Neuronal stem cell (in vitro differentiated cells): ENCODE measurements at regions not wholly inside any gene's neighbourhood (a gene's known extent, or its start where the extent isn't known, plus 50 kb on each side); places are given as distances from the start of the nearest gene placed in this dataset.

Experiments used
- DNase-seq: peaks from one replicate; pipeline ENCODE4 v3.0.0-alpha.2; 2013; ENCODE audit warnings: low spot score
- H2AFZ ChIP-seq: one replicate; pipeline ENCODE4 v1.6.1; 2013; ENCODE audit warnings: mild to moderate bottlenecking, low read length, inconsistent platforms
- H2AK5ac ChIP-seq: 2 replicates; pipeline ENCODE4 v1.6.1; 2013; ENCODE audit warnings: low read depth, mild to moderate bottlenecking, inconsistent platforms, low read length, moderate library complexity, mixed read lengths
- H2BK120ac ChIP-seq: 2 replicates; pipeline ENCODE4 v1.6.1; 2013; ENCODE audit warnings: low read depth, mild to moderate bottlenecking, inconsistent platforms, low read length, moderate library complexity, mixed read lengths
- H2BK12ac ChIP-seq: one replicate; pipeline ENCODE4 v1.6.1; 2013; ENCODE audit warnings: low read length, inconsistent platforms
- H2BK15ac ChIP-seq: 2 replicates; pipeline ENCODE4 v1.6.1; 2013; ENCODE audit warnings: mild to moderate bottlenecking, low read length, inconsistent platforms, mixed read lengths
- H2BK5ac ChIP-seq: one replicate; pipeline ENCODE4 v1.6.1; 2013; ENCODE audit warnings: inconsistent platforms, mild to moderate bottlenecking, low read length, moderate library complexity
- H3K14ac ChIP-seq: one replicate; pipeline ENCODE4 v1.6.1; 2013; ENCODE audit warnings: low read length, inconsistent platforms
- H3K18ac ChIP-seq: 2 replicates; pipeline ENCODE4 v1.6.1; 2013; ENCODE audit warnings: low read length, inconsistent platforms
- H3K23ac ChIP-seq: 2 replicates; pipeline ENCODE4 v1.6.1; 2013; ENCODE audit warnings: low read depth, mild to moderate bottlenecking, mixed read lengths, low read length, inconsistent platforms; ENCODE audit not compliant: poor library complexity
- H3K27ac ChIP-seq: replicated peaks from 3 replicates; pipeline ENCODE4 v1.5.1; 2013; ENCODE audit warnings: low read length, inconsistent platforms
- H3K27me3 ChIP-seq, 3 experiments: 2 replicates each; pipeline ENCODE4 v1.6.1; 2013; ENCODE audit warnings: low read length in 3 of 3, mild to moderate bottlenecking in 2 of 3, inconsistent platforms in 1 of 3, low read depth in 1 of 3, mixed read lengths in 1 of 3, moderate library complexity in 1 of 3; ENCODE audit not compliant: control insufficient read depth in 3 of 3, insufficient read depth in 3 of 3
- H3K36me3 ChIP-seq, 2 donors: replicated peaks in 1 of 2; 2 replicates each; pipeline ENCODE4 v1.6.1; 2013; ENCODE audit warnings: low read length in 2 of 2; ENCODE audit not compliant: control insufficient read depth in 2 of 2, insufficient read depth in 2 of 2
- H3K4ac ChIP-seq: 2 replicates; pipeline ENCODE4 v1.6.1; 2013; ENCODE audit warnings: inconsistent platforms, mild to moderate bottlenecking, low read length, moderate library complexity
- H3K4me1 ChIP-seq, 2 donors: 1 replicate in 1 of 2; 2 replicates in 1 of 2; pipeline ENCODE4 v1.6.1; 2013; ENCODE audit warnings: low read length in 2 of 2, low read depth in 1 of 2; ENCODE audit not compliant: control insufficient read depth in 2 of 2, insufficient read depth in 1 of 2
- H3K4me2 ChIP-seq: one replicate; pipeline ENCODE4 v1.6.1; 2013; ENCODE audit warnings: mild to moderate bottlenecking, low read length, inconsistent platforms; ENCODE audit not compliant: insufficient read depth, poor library complexity, severe bottlenecking
- H3K4me3 ChIP-seq, 2 donors: 2 replicates each; pipeline ENCODE4 v1.5.1; 2013; ENCODE audit warnings: low read length in 2 of 2, mild to moderate bottlenecking in 2 of 2, inconsistent platforms in 1 of 2, moderate library complexity in 1 of 2
- H3K79me1 ChIP-seq: one replicate; pipeline ENCODE4 v1.6.1; 2013; ENCODE audit warnings: low read depth, mild to moderate bottlenecking, inconsistent platforms, low read length, moderate library complexity
- H3K9ac ChIP-seq: one replicate; pipeline ENCODE4 v1.6.1; 2013; ENCODE audit warnings: mild to moderate bottlenecking, low read depth, low read length, inconsistent platforms; ENCODE audit not compliant: poor library complexity
- H3K9me3 ChIP-seq, 2 donors: replicated peaks in 1 of 2; 2 replicates each; pipeline versions ENCODE3 to v1.6.1; 2013; ENCODE audit warnings: low read length in 2 of 2, mild to moderate bottlenecking in 2 of 2, inconsistent platforms in 1 of 2, low read depth in 1 of 2, mixed read lengths in 1 of 2, moderate library complexity in 1 of 2; ENCODE audit not compliant: control insufficient read depth in 2 of 2, insufficient read depth in 1 of 2
- H4K8ac ChIP-seq: one replicate; pipeline ENCODE4 v1.6.1; 2013; ENCODE audit warnings: low read depth, mild to moderate bottlenecking, inconsistent platforms, low read length, moderate library complexity
- H4K91ac ChIP-seq: one replicate; pipeline ENCODE4 v1.6.1; 2013; ENCODE audit warnings: low read length, low read depth, mild to moderate bottlenecking, inconsistent platforms; ENCODE audit not compliant: poor library complexity
- WGBS, 2 donors: extraction: QIAGEN DNeasy Blood & Tissue Kit; methylation state at CpG; one replicate each; pipeline ENCODE4 v1.1.7; 2013; ENCODE audit warnings: missing lambda C conversion rate in 2 of 2, mixed read lengths in 1 of 2; ENCODE audit not compliant: insufficient read length in 2 of 2, insufficient replicate concordance in 1 of 2; ENCODE audit errors: extremely low coverage in 2 of 2; 5-methylcytosine and 5-hydroxymethylcytosine counted together

- H2AK5ac ChIP-seq = no peak overlapping the region
- H4K8ac ChIP-seq = no peak overlapping the region
- no peak overlapping the region for H3K27ac ChIP-seq
- no peak overlapping the region for H3K4me2 ChIP-seq
- no peak overlapping the region for H3K4ac ChIP-seq
- no peak overlapping the region for H3K14ac ChIP-seq
- H3K9ac ChIP-seq = no peak overlapping the region
- no peaks in the 10 kb centered on the region for H3K4me1 ChIP-seq
- H2BK15ac ChIP-seq = no peak overlapping the region
- H4K91ac ChIP-seq = no peak overlapping the region
- H3K9me3 ChIP-seq = no peaks in the 10 kb centered on the region
- WGBS, 2 donors = no CpG with 5 or more reads among the region's 5 CpGs
- no peak overlapping the region for H3K4me3 ChIP-seq
- H3K23ac ChIP-seq = no peak overlapping the region
- H2BK12ac ChIP-seq = no peak overlapping the region
- H2AFZ ChIP-seq = no peak overlapping the region
- no peaks in the 10 kb centered on the region for H3K79me1 ChIP-seq
- H2BK120ac ChIP-seq = no peak overlapping the region
- no peaks in the 10 kb centered on the region for H3K36me3 ChIP-seq
- DNase-seq = no peak
- no peaks in the 10 kb centered on the region for H3K27me3 ChIP-seq
- H3K18ac ChIP-seq = no peak overlapping the region
- H2BK5ac ChIP-seq = no peak overlapping the region
Observed at GRCh38 chr16:8396463-8396862, 193.8 kb downstream of the TMEM114 start.

- no peak overlapping the region for H3K18ac ChIP-seq
Observed at GRCh38 chr16:8391257-8391656, 199.1 kb downstream of the TMEM114 start.

GRCh38 chr16:8388684-8389083, 201.6 kb downstream of the TMEM114 start:
- no peak overlapping the region for H3K27ac ChIP-seq
- H3K36me3 ChIP-seq = no peaks in the 10 kb centered on the region
- no peak overlapping the region for H2AFZ ChIP-seq
- H3K79me1 ChIP-seq = no peaks in the 10 kb centered on the region
- H3K9ac ChIP-seq = no peak overlapping the region
- H3K27me3 ChIP-seq = no peaks in the 10 kb centered on the region
- H3K4ac ChIP-seq = no peak overlapping the region
- no peak overlapping the region for H4K8ac ChIP-seq
- no peak overlapping the region for H3K4me2 ChIP-seq
- H2BK5ac ChIP-seq = no peak overlapping the region
- H3K4me3 ChIP-seq = no peak overlapping the region
- no peak overlapping the region for H3K14ac ChIP-seq
- no peak overlapping the region for H4K91ac ChIP-seq
- no peak overlapping the region for H2AK5ac ChIP-seq
- no peaks in the 10 kb centered on the region for H3K9me3 ChIP-seq
- no peak overlapping the region for H2BK12ac ChIP-seq
- DNase-seq = no peak
- H3K23ac ChIP-seq = no peak overlapping the region
- H2BK15ac ChIP-seq = no peak overlapping the region
- no peak overlapping the region for H3K18ac ChIP-seq
- no peak overlapping the region for H2BK120ac ChIP-seq
- H3K4me1 ChIP-seq = peaks cover 0 to 4% of the 10 kb centered on the region in 2 donors
- WGBS, 2 donors = no CpG with 5 or more reads among the region's 3 CpGs

More at GRCh38 chr16:8391257-8391656, 199.1 kb downstream of the TMEM114 start:
- no peaks in the 10 kb centered on the region for H3K27me3 ChIP-seq
- no peak overlapping the region for H3K4ac ChIP-seq
- no peak overlapping the region for H2BK15ac ChIP-seq
- H2AK5ac ChIP-seq = no peak overlapping the region
- no peak overlapping the region for H4K91ac ChIP-seq
- H3K23ac ChIP-seq = no peak overlapping the region
- no peak for DNase-seq
- H2BK5ac ChIP-seq = no peak overlapping the region
- H3K36me3 ChIP-seq = no peaks in the 10 kb centered on the region
- no peak overlapping the region for H3K4me3 ChIP-seq
- no CpG with 5 or more reads among the region's 3 CpGs for WGBS, 2 donors
- no peak overlapping the region for H2AFZ ChIP-seq
- no peak overlapping the region for H2BK120ac ChIP-seq
- H3K14ac ChIP-seq = no peak overlapping the region
- H3K9ac ChIP-seq = no peak overlapping the region
- no peak overlapping the region for H2BK12ac ChIP-seq
- no peak overlapping the region for H3K27ac ChIP-seq
- no peaks in the 10 kb centered on the region for H3K79me1 ChIP-seq
- no peak overlapping the region for H4K8ac ChIP-seq
- no peaks in the 10 kb centered on the region for H3K9me3 ChIP-seq
- peaks cover 0 to 4% of the 10 kb centered on the region in 2 donors for H3K4me1 ChIP-seq
- H3K4me2 ChIP-seq = no peak overlapping the region

- H4K8ac ChIP-seq = no peak overlapping the region
- no peak overlapping the region for H3K4me3 ChIP-seq
- H3K23ac ChIP-seq = no peak overlapping the region
- no peaks in the 10 kb centered on the region for H3K9me3 ChIP-seq
- no peaks in the 10 kb centered on the region for H3K36me3 ChIP-seq
- H4K91ac ChIP-seq = no peak overlapping the region
- no peaks in the 10 kb centered on the region for H3K79me1 ChIP-seq
- no peak overlapping the region for H3K9ac ChIP-seq
- H3K4ac ChIP-seq = no peak overlapping the region
- no CpG with 5 or more reads among the region's 9 CpGs for WGBS, 2 donors
- no peak overlapping the region for H2BK15ac ChIP-seq
- H2BK12ac ChIP-seq = no peak overlapping the region
- no peak overlapping the region for H3K14ac ChIP-seq
- no peak overlapping the region for H2BK120ac ChIP-seq
- no peak overlapping the region for H3K18ac ChIP-seq
- H3K27ac ChIP-seq = no peak overlapping the region
- H3K4me1 ChIP-seq = peaks cover 0 to 2% of the 10 kb centered on the region in 2 donors
- H2BK5ac ChIP-seq = no peak overlapping the region
- no peak overlapping the region for H2AFZ ChIP-seq
- no peak for DNase-seq
- H3K27me3 ChIP-seq = no peaks in the 10 kb centered on the region
- H2AK5ac ChIP-seq = no peak overlapping the region
- no peak overlapping the region for H3K4me2 ChIP-seq
Observed at GRCh38 chr16:8381814-8382213, 208.5 kb downstream of the TMEM114 start.
